Sigmoid colon (tissue), 6 donors: ENCODE measurements at regions not wholly inside any gene's neighbourhood (a gene's known extent, or its start where the extent isn't known, plus 50 kb on each side); places are given as distances from the start of the nearest gene placed in this dataset.

Experiments used
- DNase-seq: peaks from one replicate; pipeline ENCODE4 v3.0.0-alpha.2; 2019
- H3K27ac ChIP-seq, 4 donors: fragments of 200-600 bp; sonication (generic); one replicate each; pipeline ENCODE4 v1.5.1; 2016 to 2019; ENCODE audit warnings: mild to moderate bottlenecking in 1 of 4
- H3K27me3 ChIP-seq, 3 donors: fragments of 200-600 bp; sonication (generic); one replicate each; pipeline ENCODE4 v1.5.1; 2019; ENCODE audit warnings: mild to moderate bottlenecking in 1 of 3
- H3K36me3 ChIP-seq, 4 donors: fragments of 200-600 bp; sonication (generic); one replicate each; pipeline ENCODE4 v1.5.1; 2016 to 2019
- H3K4me1 ChIP-seq, 4 donors: fragments of 200-600 bp; sonication (generic); one replicate each; pipeline ENCODE4 v1.5.1; 2017 to 2019
- H3K4me3 ChIP-seq, 4 donors: fragments of 200-600 bp; sonication (generic); one replicate each; pipeline ENCODE4 v1.5.1; 2017 to 2019; ENCODE audit warnings: mild to moderate bottlenecking in 2 of 4, moderate library complexity in 1 of 4
- H3K9me3 ChIP-seq, 4 donors: fragments of 200-600 bp in 3 of 4; sonication (generic) in 3 of 4; one replicate each; pipeline versions ENCODE4 v1.5.1 to v1.6.1; 2013 to 2019
- EP300 ChIP-seq, 4 donors: sonication (generic); formaldehyde crosslinking; IDR thresholded peaks; one replicate each; pipeline ENCODE4 v1.6.1; 2017; ENCODE audit warnings: antibody characterized with exemption in 4 of 4
- POLR2A ChIP-seq, 2 donors: fragments of 450-650 bp; IDR thresholded peaks; one replicate each; pipeline ENCODE4 v1.6.1; 2016; ENCODE audit warnings: antibody characterized with exemption in 2 of 2, mild to moderate bottlenecking in 2 of 2, moderate library complexity in 2 of 2
- POLR2AphosphoS5 ChIP-seq, 4 donors: sonication (generic); formaldehyde crosslinking; IDR thresholded peaks; one replicate each; pipeline ENCODE4 v1.6.1; 2017; ENCODE audit warnings: antibody characterized with exemption in 4 of 4
- WGBS, 2 donors: extraction: QIAGEN DNeasy Blood & Tissue Kit; methylation state at CpG; one replicate each; pipeline ENCODE4 v1.1.7; 2013; 5-methylcytosine and 5-hydroxymethylcytosine counted together
- intact Hi-C: fragments of 100-400 bp; cut with DNase I; formaldehyde crosslinking; loops from one replicate; pipeline ENCODE4 v1.15.1; 2023
- TF ChIP-seq, protein P1 (sequence below), 4 experiments: fragments of 450-650 bp in 3 of 4; fragments of 200-600 bp in 1 of 4; IDR thresholded peaks; one replicate each; pipeline ENCODE4 v1.5.1; 2016 to 2019; ENCODE audit warnings: antibody characterized with exemption in 4 of 4, mild to moderate bottlenecking in 3 of 4, moderate library complexity in 2 of 4
- donor health status: healthy with polysubstance abuse.
- donor health status: healthy.

GRCh38 chr4:92198711-92199110 is 105.1 kb upstream of the GRID2 start:
- TF ChIP-seq, protein P1, sequence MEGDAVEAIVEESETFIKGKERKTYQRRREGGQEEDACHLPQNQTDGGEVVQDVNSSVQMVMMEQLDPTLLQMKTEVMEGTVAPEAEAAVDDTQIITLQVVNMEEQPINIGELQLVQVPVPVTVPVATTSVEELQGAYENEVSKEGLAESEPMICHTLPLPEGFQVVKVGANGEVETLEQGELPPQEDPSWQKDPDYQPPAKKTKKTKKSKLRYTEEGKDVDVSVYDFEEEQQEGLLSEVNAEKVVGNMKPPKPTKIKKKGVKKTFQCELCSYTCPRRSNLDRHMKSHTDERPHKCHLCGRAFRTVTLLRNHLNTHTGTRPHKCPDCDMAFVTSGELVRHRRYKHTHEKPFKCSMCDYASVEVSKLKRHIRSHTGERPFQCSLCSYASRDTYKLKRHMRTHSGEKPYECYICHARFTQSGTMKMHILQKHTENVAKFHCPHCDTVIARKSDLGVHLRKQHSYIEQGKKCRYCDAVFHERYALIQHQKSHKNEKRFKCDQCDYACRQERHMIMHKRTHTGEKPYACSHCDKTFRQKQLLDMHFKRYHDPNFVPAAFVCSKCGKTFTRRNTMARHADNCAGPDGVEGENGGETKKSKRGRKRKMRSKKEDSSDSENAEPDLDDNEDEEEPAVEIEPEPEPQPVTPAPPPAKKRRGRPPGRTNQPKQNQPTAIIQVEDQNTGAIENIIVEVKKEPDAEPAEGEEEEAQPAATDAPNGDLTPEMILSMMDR (IDR thresholded peaks at IDR 0.05): no peak
- no peak for TF ChIP-seq EP300 (IDR thresholded peaks at IDR 0.05)
- no peak overlapping the region for H3K27ac ChIP-seq
- no peak overlapping the region for H3K4me3 ChIP-seq
- no peaks in the 10 kb centered on the region for H3K9me3 ChIP-seq
- 75 to 86% methylated on average over 4 of the region's 4 CpGs for WGBS, 2 donors
- DNase-seq: no peak
- H3K36me3 ChIP-seq: no peaks in the 10 kb centered on the region
- no peaks in the 10 kb centered on the region for H3K4me1 ChIP-seq
- intact Hi-C loops: no loop called here
- no peaks in the 10 kb centered on the region for H3K27me3 ChIP-seq

GRCh38 chr4:92199135-92199534 is 104.6 kb upstream of the GRID2 start:
- 89 to 92% methylated on average over 2 of the region's 2 CpGs for WGBS, 2 donors
- intact Hi-C loops: no loop called here
- no peak for DNase-seq
- TF ChIP-seq, protein P1 (IDR thresholded peaks at IDR 0.05): no peak
- no peak for TF ChIP-seq POLR2AphosphoS5 (IDR thresholded peaks at IDR 0.05)
- no peak for TF ChIP-seq POLR2A (IDR thresholded peaks at IDR 0.05)
- TF ChIP-seq EP300 (IDR thresholded peaks at IDR 0.05): no peak
- Histone ChIP-seq H3K27me3 (no peaks in the 10 kb centered on the region), H3K4me3 (no peak overlapping the region), H3K36me3 (no peaks in the 10 kb centered on the region), H3K4me1 (no peaks in the 10 kb centered on the region), H3K27ac (no peak overlapping the region), H3K9me3 (no peaks in the 10 kb centered on the region)

DNA sequence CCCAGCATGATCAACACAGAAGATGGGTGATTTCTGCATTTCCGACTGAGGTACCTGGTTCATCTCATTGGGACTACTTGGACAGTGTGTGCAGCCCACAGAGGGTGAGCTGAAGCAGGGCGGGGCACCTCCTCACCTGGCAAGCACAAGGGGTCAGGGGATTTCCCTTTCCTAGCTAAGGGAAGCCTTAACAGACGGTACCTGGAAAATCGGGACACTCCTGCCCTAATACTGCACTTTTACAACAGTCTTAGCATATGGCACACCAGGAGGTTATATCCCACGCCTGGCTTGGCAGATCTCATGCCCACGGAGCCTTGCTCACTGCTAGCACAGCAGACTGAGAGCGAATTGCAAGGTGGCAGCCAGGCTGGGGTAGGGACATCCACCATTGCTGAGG is 92.9 kb upstream of the GRID2 start:
- Histone ChIP-seq H3K9me3 (peaks cover 0 to 3% (median 0%) of the 10 kb centered on the region in 4 donors), H3K27me3 (no peaks in the 10 kb centered on the region), H3K4me3 (no peak overlapping the region), H3K4me1 (no peaks in the 10 kb centered on the region), H3K27ac (no peak overlapping the region), H3K36me3 (no peaks in the 10 kb centered on the region)
- WGBS, 2 donors: 76 to 82% methylated on average over 7 of the region's 7 CpGs
- DNase-seq: no peak
- TF ChIP-seq EP300 (IDR thresholded peaks at IDR 0.05) (no peak), POLR2A (IDR thresholded peaks at IDR 0.05) (no peak), POLR2AphosphoS5 (IDR thresholded peaks at IDR 0.05) (no peak)
- TF ChIP-seq, protein P1 (IDR thresholded peaks at IDR 0.05): no peak
- intact Hi-C loops: no loop called here

DNA sequence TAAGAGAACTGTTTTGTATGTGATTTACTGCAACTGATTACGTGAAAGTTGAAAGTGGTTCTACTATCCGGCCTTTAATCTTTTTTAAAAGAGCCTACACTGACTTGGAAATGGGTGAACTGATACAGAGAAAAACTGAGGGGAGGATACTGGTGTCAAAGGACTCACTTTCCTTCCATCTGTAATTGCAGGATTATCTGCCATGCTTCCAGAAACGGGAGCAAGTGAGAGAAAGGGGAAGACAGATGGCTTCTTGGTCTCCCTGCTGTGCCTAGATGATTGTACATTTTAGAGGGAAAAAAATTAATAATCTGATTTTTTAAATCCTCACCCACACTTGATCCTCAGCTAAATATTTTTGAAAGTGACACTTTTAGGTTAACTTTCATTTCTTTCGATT is 88.3 kb upstream of the GRID2 start:
- TF ChIP-seq, protein P1 (IDR thresholded peaks at IDR 0.05): no peak
- TF ChIP-seq EP300 (IDR thresholded peaks at IDR 0.05) (no peak), POLR2A (IDR thresholded peaks at IDR 0.05) (no peak)
- Histone ChIP-seq H3K36me3 (no peaks in the 10 kb centered on the region), H3K4me1 (no peaks in the 10 kb centered on the region), H3K27me3 (no peaks in the 10 kb centered on the region), H3K9me3 (peaks cover 0 to 5% (median 0%) of the 10 kb centered on the region in 4 donors), H3K4me3 (no peak overlapping the region), H3K27ac (no peak overlapping the region)
- DNase-seq: no peak
- WGBS, 2 donors: 89 to 90% methylated on average over 4 of the region's 4 CpGs
- intact Hi-C loops: no loop called here

DNA sequence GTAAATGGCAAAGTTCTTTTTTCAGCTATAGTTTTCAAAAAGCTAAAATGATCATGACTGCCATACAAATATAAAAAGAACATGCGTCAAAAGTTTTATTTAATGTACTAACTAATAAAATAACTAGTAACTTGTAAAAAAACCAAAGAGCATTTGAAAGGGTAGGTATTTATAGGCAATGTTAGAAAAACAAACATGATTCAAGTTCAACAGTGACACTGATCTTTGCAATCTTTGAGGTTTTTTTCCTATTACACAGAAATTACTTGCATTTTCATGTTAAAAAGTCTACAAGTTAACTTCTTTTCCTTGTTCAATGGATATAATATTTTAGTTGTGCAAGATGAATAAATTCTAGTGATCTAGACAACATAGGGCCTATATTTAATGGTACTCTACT is 72.3 kb upstream of the GRID2 start:
- H3K4me3 ChIP-seq: no peak overlapping the region
- DNase-seq: no peak
- H3K27ac ChIP-seq: no peak overlapping the region
- H3K36me3 ChIP-seq: no peaks in the 10 kb centered on the region
- no peaks in the 10 kb centered on the region for H3K27me3 ChIP-seq
- no peaks in the 10 kb centered on the region for H3K9me3 ChIP-seq
- 74 to 82% methylated on average over 1 of the region's 1 CpG for WGBS, 2 donors
- TF ChIP-seq EP300 (IDR thresholded peaks at IDR 0.05) (no peak), POLR2AphosphoS5 (IDR thresholded peaks at IDR 0.05) (no peak), POLR2A (IDR thresholded peaks at IDR 0.05) (no peak)
- TF ChIP-seq, protein P1 (IDR thresholded peaks at IDR 0.05): no peak
- no peaks in the 10 kb centered on the region for H3K4me1 ChIP-seq
- intact Hi-C loops: no loop called here
